ENCODE measurements at regions not wholly inside any gene's neighbourhood (a gene's known extent, or its start where the extent isn't known, plus 50 kb on each side); places are given as distances from the start of the nearest gene placed in this dataset.

- Mint-ChIP-seq H3K27ac (no peak overlapping the region), H3K27me3 (no peaks in the 10 kb centered on the region), H3K9me3 (peaks cover 8 to 16% of the 10 kb centered on the region in 2 donors), H3K36me3 (ENCODE audit: insufficient read depth) (no peaks in the 10 kb centered on the region), H3K4me3 (no peak overlapping the region), H3K4me1 (ENCODE audit: low read depth in 2 of 2) (no peaks in the 10 kb centered on the region)
- ATAC-seq (replicated peaks) (no peak), DNase-seq (no peak)
These were observed 173.2 kb upstream of the KIAA1217 start for GRCh38 chr10:24035761-24036160.

- H3K4me1 Mint-ChIP-seq (ENCODE audit: low read depth in 2 of 2), result no peaks in the 10 kb centered on the region
- H3K27me3 Mint-ChIP-seq, result no peaks in the 10 kb centered on the region
- DNase-seq (no peak), ATAC-seq (replicated peaks) (no peak)
- no peak overlapping the region for H3K4me3 Mint-ChIP-seq
- H3K9me3 Mint-ChIP-seq, result peaks cover 9 to 16% of the 10 kb centered on the region in 2 donors
- no peaks in the 10 kb centered on the region for H3K36me3 Mint-ChIP-seq (ENCODE audit: insufficient read depth)
- H3K27ac Mint-ChIP-seq, result no peak overlapping the region
These were observed 169.6 kb upstream of the KIAA1217 start for GRCh38 chr10:24039315-24039714.

DNA sequence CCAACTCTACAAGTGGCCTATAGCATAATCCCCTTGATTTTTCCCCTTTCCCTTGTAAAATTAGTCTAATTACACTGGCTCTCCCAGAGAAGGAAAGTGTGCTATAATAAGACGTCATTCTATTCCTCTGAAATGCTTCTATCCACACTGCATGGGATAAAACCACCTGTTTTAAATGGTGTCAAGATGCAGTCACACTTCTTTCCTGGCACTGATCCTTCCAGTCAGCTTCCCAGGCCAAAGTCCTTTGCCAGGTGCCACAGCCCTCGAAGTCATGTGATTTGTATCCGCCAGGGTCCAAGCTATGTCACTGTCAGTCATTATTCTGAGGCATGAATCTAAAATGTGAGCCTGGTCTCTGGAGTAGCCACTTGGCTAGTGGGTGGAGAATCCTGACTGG, 169.0 kb upstream of the KIAA1217 start:
- ATAC-seq (replicated peaks) (no peak), DNase-seq (no peak)
- no peak overlapping the region for H3K4me3 Mint-ChIP-seq
- H3K36me3 Mint-ChIP-seq (ENCODE audit: insufficient read depth), result no peaks in the 10 kb centered on the region
- peaks cover 7 to 11% of the 10 kb centered on the region in 2 donors for H3K9me3 Mint-ChIP-seq
- no peak overlapping the region for H3K27ac Mint-ChIP-seq
- H3K27me3 Mint-ChIP-seq, result no peaks in the 10 kb centered on the region
- H3K4me1 Mint-ChIP-seq (ENCODE audit: low read depth in 2 of 2), result no peaks in the 10 kb centered on the region

DNA sequence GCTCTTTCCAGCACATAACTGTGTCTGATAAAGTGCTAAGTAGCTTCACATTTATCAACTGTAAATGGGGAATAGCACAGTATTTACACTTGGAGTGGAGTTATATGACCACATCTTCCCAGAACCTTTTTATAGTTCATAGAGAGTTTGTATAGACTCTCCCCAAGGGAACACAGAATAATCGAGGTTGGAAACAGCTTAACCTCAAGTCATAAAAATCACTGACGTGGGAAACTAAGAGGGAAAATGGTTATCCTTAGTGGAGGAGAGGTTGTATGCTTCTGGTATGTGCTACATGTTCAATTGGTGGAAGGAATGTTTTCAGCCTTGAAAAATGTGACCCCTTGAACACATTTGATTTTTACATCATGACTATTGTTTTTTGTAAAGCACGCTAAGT, 167.9 kb upstream of the KIAA1217 start:
- DNase-seq, result no peak
- Mint-ChIP-seq H3K4me1 (ENCODE audit: low read depth in 2 of 2) (no peaks in the 10 kb centered on the region), H3K36me3 (ENCODE audit: insufficient read depth) (no peaks in the 10 kb centered on the region), H3K27me3 (no peaks in the 10 kb centered on the region), H3K4me3 (no peak overlapping the region), H3K9me3 (peaks cover 6 to 10% of the 10 kb centered on the region in 2 donors), H3K27ac (no peak overlapping the region)
- no peak for ATAC-seq (replicated peaks)

DNA sequence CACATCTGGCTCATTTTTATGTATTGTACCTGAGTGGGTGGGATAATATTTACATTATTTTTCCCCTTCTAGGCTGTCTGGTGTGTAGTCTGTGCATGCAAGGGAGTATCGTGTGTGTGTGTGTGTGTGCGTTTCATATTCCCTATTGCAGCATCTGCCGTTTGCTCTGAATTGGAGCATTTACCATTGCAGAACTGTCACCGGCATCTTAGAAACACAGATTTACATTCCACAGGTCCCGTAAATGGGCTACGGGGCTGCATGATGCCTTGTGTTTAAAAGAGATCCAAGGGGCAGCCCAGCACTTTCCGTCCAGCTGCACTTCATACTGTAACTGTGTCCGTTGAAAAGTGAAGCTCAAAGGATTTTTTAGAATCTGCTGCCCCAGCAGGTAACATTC, 167.1 kb upstream of the KIAA1217 start:
- Mint-ChIP-seq H3K9me3 (peaks cover 2 to 6% of the 10 kb centered on the region in 2 donors), H3K4me1 (ENCODE audit: low read depth in 2 of 2) (no peaks in the 10 kb centered on the region), H3K27me3 (no peaks in the 10 kb centered on the region), H3K4me3 (no peak overlapping the region), H3K27ac (no peak overlapping the region), H3K36me3 (ENCODE audit: insufficient read depth) (no peaks in the 10 kb centered on the region)
- DNase-seq (no peak), ATAC-seq (replicated peaks) (no peak)

- Mint-ChIP-seq H3K27ac (no peak overlapping the region), H3K36me3 (ENCODE audit: insufficient read depth) (no peaks in the 10 kb centered on the region), H3K9me3 (peaks cover 2 to 5% of the 10 kb centered on the region in 2 donors), H3K4me3 (no peak overlapping the region), H3K27me3 (no peaks in the 10 kb centered on the region), H3K4me1 (ENCODE audit: low read depth in 2 of 2) (no peaks in the 10 kb centered on the region)
- no peak for DNase-seq
- no peak for ATAC-seq (replicated peaks)
These were observed 166.1 kb upstream of the KIAA1217 start for GRCh38 chr10:24042884-24043283.

DNA sequence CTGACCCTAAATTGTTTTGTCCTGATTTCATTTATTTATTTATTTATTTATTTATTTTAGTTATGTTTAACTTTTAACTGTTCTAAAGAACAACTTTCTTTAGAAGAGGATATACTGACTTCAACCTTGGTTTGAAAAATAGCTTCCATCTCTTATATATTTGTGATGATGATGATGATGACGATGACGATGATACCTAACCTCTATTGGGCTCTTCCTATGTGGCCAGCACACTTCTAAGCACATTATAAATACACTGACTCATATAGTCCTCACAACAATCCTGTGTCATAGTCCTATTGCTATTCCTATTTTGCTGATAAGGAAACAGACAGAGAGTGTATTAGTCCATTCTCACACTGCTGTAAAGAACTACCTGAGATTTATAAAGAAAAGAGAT, 162.9 kb upstream of the KIAA1217 start:
- Mint-ChIP-seq H3K36me3 (ENCODE audit: insufficient read depth) (no peaks in the 10 kb centered on the region), H3K27ac (no peak overlapping the region), H3K4me1 (ENCODE audit: low read depth in 2 of 2) (no peaks in the 10 kb centered on the region), H3K9me3 (peaks cover 4 to 5% of the 10 kb centered on the region in 2 donors), H3K4me3 (no peak overlapping the region), H3K27me3 (no peaks in the 10 kb centered on the region)
- ATAC-seq (replicated peaks), result no peak
- no peak for DNase-seq

DNA sequence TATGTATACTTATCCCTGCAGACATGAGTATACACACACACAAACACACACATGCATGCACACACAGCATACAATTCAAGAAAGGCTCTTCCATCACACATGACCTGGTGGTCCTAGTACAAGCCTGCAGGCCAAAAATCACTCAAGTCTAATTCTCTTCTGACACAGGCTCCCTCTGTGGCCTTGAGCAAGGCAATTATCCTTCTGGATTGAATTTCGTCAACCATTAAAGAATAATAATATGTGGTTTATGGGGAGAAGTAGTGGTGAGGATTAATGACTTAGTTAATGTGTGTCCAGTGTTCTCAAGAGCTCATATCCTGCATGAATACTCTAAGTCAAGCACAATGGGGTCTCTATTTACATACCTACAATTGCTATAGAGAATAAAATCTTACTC, 161.8 kb upstream of the KIAA1217 start:
- no peaks in the 10 kb centered on the region for H3K27me3 Mint-ChIP-seq
- H3K4me1 Mint-ChIP-seq (ENCODE audit: low read depth in 2 of 2), result no peaks in the 10 kb centered on the region
- H3K9me3 Mint-ChIP-seq, result peaks cover 2 to 5% of the 10 kb centered on the region in 2 donors

DNA sequence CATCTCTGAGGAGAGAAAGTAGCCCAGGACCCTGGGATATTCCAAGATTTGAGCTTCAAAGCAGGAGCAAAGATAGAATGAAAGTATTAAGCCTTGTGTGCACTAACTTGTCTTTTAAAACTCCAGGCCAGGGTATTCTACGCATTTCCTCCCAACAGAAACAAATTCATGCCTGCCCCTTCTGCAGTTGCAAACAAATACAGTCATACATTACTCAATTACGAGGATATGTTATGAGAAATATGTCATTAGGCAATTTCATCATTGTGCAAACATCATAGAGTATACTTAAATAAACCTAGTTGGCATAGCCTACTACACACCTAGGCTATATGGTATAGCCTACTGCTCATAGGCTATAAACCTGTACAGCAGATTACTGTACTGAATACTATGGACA, 154.5 kb upstream of the KIAA1217 start:
- H3K4me1 Mint-ChIP-seq (ENCODE audit: low read depth in 2 of 2), result no peaks in the 10 kb centered on the region
- H3K27me3 Mint-ChIP-seq, result no peaks in the 10 kb centered on the region
- H3K36me3 Mint-ChIP-seq (ENCODE audit: insufficient read depth), result no peaks in the 10 kb centered on the region
- no peak for DNase-seq
- H3K9me3 Mint-ChIP-seq, result peaks cover 0 to 2% of the 10 kb centered on the region in 2 donors
- no peak for ATAC-seq (replicated peaks)
- no peak overlapping the region for H3K4me3 Mint-ChIP-seq
- no peak overlapping the region for H3K27ac Mint-ChIP-seq

More for the DNA sequence above, 161.8 kb upstream of the KIAA1217 start:
- no peak for ATAC-seq (replicated peaks)
- Mint-ChIP-seq H3K4me3 (no peak overlapping the region), H3K36me3 (ENCODE audit: insufficient read depth) (no peaks in the 10 kb centered on the region), H3K27ac (no peak overlapping the region)
- no peak for DNase-seq

- Mint-ChIP-seq H3K27me3 (no peaks in the 10 kb centered on the region), H3K4me3 (no peak overlapping the region), H3K4me1 (ENCODE audit: low read depth in 2 of 2) (no peaks in the 10 kb centered on the region), H3K9me3 (peaks cover 0 to 13% of the 10 kb centered on the region in 2 donors), H3K36me3 (ENCODE audit: insufficient read depth) (no peaks in the 10 kb centered on the region), H3K27ac (no peak overlapping the region)
- DNase-seq, result no peak
- ATAC-seq (replicated peaks), result no peak
These were observed 128.7 kb upstream of the KIAA1217 start for GRCh38 chr10:24080207-24080606.

GRCh38 chr10:24086296-24087086, 122.4 kb upstream of the KIAA1217 start:
- no peak overlapping the region for H3K4me3 Mint-ChIP-seq
- ATAC-seq (replicated peaks) (no peak), DNase-seq (no peak)
- H3K27me3 Mint-ChIP-seq, result no peaks in the 10 kb centered on the region
- no peak overlapping the region for H3K27ac Mint-ChIP-seq
- peaks cover 0 to 14% of the 10 kb centered on the region in 2 donors for H3K9me3 Mint-ChIP-seq
- no peaks in the 10 kb centered on the region for H3K4me1 Mint-ChIP-seq (ENCODE audit: low read depth in 2 of 2)
- H3K36me3 Mint-ChIP-seq (ENCODE audit: insufficient read depth), result no peaks in the 10 kb centered on the region

GRCh38 chr10:24091256-24091655, 117.7 kb upstream of the KIAA1217 start:
- Mint-ChIP-seq H3K9me3 (peaks cover 8 to 14% of the 10 kb centered on the region in 2 donors), H3K36me3 (ENCODE audit: insufficient read depth) (no peaks in the 10 kb centered on the region), H3K4me3 (no peak overlapping the region), H3K4me1 (ENCODE audit: low read depth in 2 of 2) (no peaks in the 10 kb centered on the region), H3K27me3 (no peaks in the 10 kb centered on the region), H3K27ac (no peak overlapping the region)
- ATAC-seq (replicated peaks), result no peak
- DNase-seq, result no peak

DNA sequence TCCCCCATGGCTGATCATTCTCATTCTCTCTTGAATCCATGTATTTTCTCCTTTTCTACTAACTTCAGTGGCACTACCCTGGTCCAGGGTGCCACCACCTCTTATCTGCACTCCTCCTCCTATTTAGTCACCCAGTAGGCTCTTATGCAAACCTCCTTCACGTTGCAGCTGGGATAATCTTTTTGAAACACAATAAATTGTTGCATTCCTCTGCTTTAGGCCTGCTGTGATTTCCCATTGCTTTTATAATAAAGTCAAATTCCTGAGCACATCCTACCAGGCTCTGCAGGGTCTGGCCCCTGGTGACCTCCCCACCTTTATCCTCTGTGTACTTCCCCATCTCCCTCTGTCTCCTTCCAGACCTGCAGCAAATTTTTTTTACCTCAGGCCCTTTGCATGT, 112.7 kb upstream of the KIAA1217 start:
- no peaks in the 10 kb centered on the region for H3K36me3 Mint-ChIP-seq (ENCODE audit: insufficient read depth)
- no peak overlapping the region for H3K27ac Mint-ChIP-seq
- H3K27me3 Mint-ChIP-seq, result no peaks in the 10 kb centered on the region
- ATAC-seq (replicated peaks) (no peak), DNase-seq (no peak)
- no peak overlapping the region for H3K4me3 Mint-ChIP-seq
- no peaks in the 10 kb centered on the region for H3K4me1 Mint-ChIP-seq (ENCODE audit: low read depth in 2 of 2)
- H3K9me3 Mint-ChIP-seq, result peaks cover 8 to 9% of the 10 kb centered on the region in 2 donors

DNA sequence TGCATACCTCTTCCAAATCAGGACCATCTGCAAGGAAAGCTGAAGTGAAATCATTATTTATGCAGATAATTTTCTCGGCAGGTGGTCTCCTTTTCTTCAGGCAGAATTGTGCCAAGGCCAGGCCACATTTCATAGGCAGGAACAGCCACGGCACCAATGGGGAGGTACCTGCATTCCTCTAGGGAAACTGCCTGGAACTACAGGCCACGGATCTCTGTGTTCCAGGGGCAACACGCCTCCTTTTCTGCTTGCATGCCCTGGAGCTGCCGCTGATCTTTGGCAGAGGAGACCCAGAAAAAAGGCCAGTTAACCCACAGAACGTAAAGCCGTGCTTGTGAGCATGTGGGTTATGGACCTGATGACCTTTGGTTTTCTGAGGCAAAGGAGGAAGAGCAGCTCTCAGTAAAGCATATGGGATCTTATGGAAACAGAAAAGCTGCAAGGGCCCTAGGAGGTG, 111.2 kb upstream of the KIAA1217 start:
- no peak for DNase-seq
- H3K27me3 Mint-ChIP-seq, result no peaks in the 10 kb centered on the region
- H3K27ac Mint-ChIP-seq, result no peak overlapping the region

More for the DNA sequence above, 111.2 kb upstream of the KIAA1217 start:
- Mint-ChIP-seq H3K4me1 (ENCODE audit: low read depth in 2 of 2) (no peaks in the 10 kb centered on the region), H3K36me3 (ENCODE audit: insufficient read depth) (no peaks in the 10 kb centered on the region), H3K4me3 (no peak overlapping the region), H3K9me3 (peaks cover 4 to 8% of the 10 kb centered on the region in 2 donors)
- no peak for ATAC-seq (replicated peaks)

Measured in effector memory CD8-positive, alpha-beta T cell (primary cell).